Subcutaneous abdominal adipose tissue (tissue), 5 donors: ENCODE measurements at regions not wholly inside any gene's neighbourhood (a gene's known extent, or its start where the extent isn't known, plus 50 kb on each side); places are given as distances from the start of the nearest gene placed in this dataset.

ENCODE experiments used
- H3K27ac ChIP-seq: one replicate; pipeline ENCODE4 v1.7.0; 2013; ENCODE audit warnings: low read depth, mild to moderate bottlenecking, inconsistent platforms, low read length, moderate library complexity
- H3K27me3 ChIP-seq, 5 donors: one replicate each; pipeline ENCODE4 v1.7.0; 2013; ENCODE audit warnings: low read length in 5 of 5, inconsistent platforms in 1 of 5; ENCODE audit not compliant: control insufficient read depth in 5 of 5, insufficient read depth in 4 of 5
- H3K36me3 ChIP-seq, 5 donors: one replicate each; pipeline ENCODE4 v1.7.0; 2013; ENCODE audit warnings: low read length in 5 of 5; ENCODE audit not compliant: control insufficient read depth in 5 of 5, insufficient read depth in 5 of 5
- H3K4me1 ChIP-seq, 5 donors: one replicate each; pipeline ENCODE4 v1.7.0; 2013; ENCODE audit warnings: low read length in 5 of 5, mild to moderate bottlenecking in 3 of 5, moderate library complexity in 1 of 5; ENCODE audit not compliant: control insufficient read depth in 5 of 5, insufficient read depth in 5 of 5
- H3K4me3 ChIP-seq, 5 donors: one replicate each; pipeline ENCODE4 v1.7.0; 2013; ENCODE audit warnings: low read length in 5 of 5, low read depth in 1 of 5
- H3K9ac ChIP-seq, 5 donors: one replicate each; pipeline ENCODE4 v1.7.0; 2013; ENCODE audit warnings: low read length in 5 of 5, mild to moderate bottlenecking in 4 of 5, moderate library complexity in 3 of 5
- H3K9me3 ChIP-seq, 5 donors: one replicate each; pipeline ENCODE4 v1.7.0; 2013; ENCODE audit warnings: low read length in 5 of 5; ENCODE audit not compliant: control insufficient read depth in 5 of 5
- donor health status: healthy.
- donor health status: healthy.
- donor health status: healthy.
- donor health status: healthy.
- donor health status: healthy.

GRCh38 chr4:136007991-136008390, 1524.3 kb downstream of the PCDH18 start:
- no peak overlapping the region for H3K4me3 ChIP-seq
- H3K36me3 ChIP-seq, result no peaks in the 10 kb centered on the region
- H3K27ac ChIP-seq, result no peak overlapping the region
- H3K9me3 ChIP-seq, result peaks cover 0 to 8% (median 6%) of the 10 kb centered on the region in 5 donors
- no peaks in the 10 kb centered on the region for H3K4me1 ChIP-seq
- no peak overlapping the region for H3K9ac ChIP-seq
- H3K27me3 ChIP-seq, result no peaks in the 10 kb centered on the region

- H3K4me1 ChIP-seq, result no peaks in the 10 kb centered on the region
- no peaks in the 10 kb centered on the region for H3K27me3 ChIP-seq
- H3K9ac ChIP-seq, result no peak overlapping the region
- no peak overlapping the region for H3K27ac ChIP-seq
- H3K9me3 ChIP-seq, result no peaks in the 10 kb centered on the region
- no peak overlapping the region for H3K4me3 ChIP-seq
- no peaks in the 10 kb centered on the region for H3K36me3 ChIP-seq
These were observed 1530.0 kb downstream of the PCDH18 start for GRCh38 chr4:136002316-136002715.

DNA sequence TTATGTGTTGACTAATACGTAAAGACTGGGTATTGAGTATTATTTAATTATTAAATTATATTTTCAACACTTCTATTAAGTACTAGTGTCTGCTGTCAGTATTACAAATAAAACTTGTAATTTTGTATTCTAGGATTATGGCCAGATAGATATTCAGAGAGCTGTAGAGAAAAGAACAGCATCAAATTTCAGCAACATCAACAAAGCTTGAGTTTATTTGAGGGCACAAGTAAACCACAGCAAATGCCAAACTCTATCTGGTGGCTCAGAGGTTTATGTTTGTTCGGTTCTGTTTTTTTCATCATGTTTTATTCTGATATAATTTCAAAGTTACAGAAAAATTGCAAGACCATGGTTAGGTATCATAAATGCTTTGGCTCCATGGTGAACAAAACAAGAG, 1530.5 kb downstream of the PCDH18 start:
- Histone ChIP-seq H3K4me3 (no peak overlapping the region), H3K27ac (no peak overlapping the region), H3K27me3 (no peaks in the 10 kb centered on the region), H3K4me1 (no peaks in the 10 kb centered on the region), H3K36me3 (no peaks in the 10 kb centered on the region), H3K9me3 (no peaks in the 10 kb centered on the region), H3K9ac (no peak overlapping the region)

- no peaks in the 10 kb centered on the region for H3K4me1 ChIP-seq
- no peaks in the 10 kb centered on the region for H3K36me3 ChIP-seq
- H3K9me3 ChIP-seq, result no peaks in the 10 kb centered on the region
- no peak overlapping the region for H3K4me3 ChIP-seq
- H3K27me3 ChIP-seq, result no peaks in the 10 kb centered on the region
- no peak overlapping the region for H3K9ac ChIP-seq
- no peak overlapping the region for H3K27ac ChIP-seq
These were observed 1532.0 kb downstream of the PCDH18 start for GRCh38 chr4:136000246-136000645.

DNA sequence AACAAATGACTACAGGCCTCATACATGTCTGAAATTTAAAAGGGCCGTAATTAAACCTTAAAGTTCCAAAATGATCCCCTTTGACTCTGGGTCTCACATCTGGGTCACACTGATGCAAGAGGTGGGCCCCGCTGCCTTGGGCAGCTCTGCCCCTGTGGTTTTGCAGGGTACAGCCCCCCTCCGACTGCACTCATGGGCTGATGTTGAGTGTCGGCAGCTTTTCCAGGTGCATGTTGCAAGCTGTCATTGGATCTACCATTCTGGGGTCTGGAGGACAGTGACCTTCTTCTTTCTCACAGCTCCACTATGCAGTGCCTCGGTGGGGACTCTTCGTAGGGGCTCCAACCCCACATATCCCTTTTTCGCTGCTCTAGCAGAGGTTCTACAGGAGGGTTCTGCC, 1537.9 kb downstream of the PCDH18 start:
- Histone ChIP-seq H3K4me3 (no peak overlapping the region), H3K27me3 (no peaks in the 10 kb centered on the region), H3K9me3 (no peaks in the 10 kb centered on the region), H3K27ac (no peak overlapping the region), H3K4me1 (no peaks in the 10 kb centered on the region), H3K36me3 (no peaks in the 10 kb centered on the region), H3K9ac (no peak overlapping the region)

- no peaks in the 10 kb centered on the region for H3K36me3 ChIP-seq
- H3K4me3 ChIP-seq, result no peak overlapping the region
- H3K4me1 ChIP-seq, result no peaks in the 10 kb centered on the region
- H3K9me3 ChIP-seq, result no peaks in the 10 kb centered on the region
- H3K9ac ChIP-seq, result no peak overlapping the region
- no peak overlapping the region for H3K27ac ChIP-seq
- no peaks in the 10 kb centered on the region for H3K27me3 ChIP-seq
These were observed 1555.4 kb downstream of the PCDH18 start for GRCh38 chr4:135976860-135977259.

DNA sequence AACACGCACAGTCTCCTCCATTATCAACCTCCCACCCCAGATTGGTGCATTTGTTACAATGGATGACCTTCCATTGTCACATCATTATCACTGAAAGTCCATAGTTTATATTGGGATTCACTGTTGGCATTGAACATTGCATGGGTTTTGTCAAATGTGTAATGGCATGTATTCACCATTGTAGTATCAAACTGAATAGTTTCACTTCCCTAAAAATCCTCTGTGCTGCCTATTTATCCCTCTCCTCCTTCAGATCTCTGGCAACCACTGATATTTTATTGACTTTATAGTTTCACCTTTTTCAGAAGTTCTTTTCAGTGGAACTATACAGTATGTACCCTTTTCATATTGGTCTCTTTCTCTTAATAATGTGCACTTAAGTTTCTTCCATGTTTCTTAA, 1565.4 kb downstream of the PCDH18 start:
- Histone ChIP-seq H3K4me1 (no peaks in the 10 kb centered on the region), H3K36me3 (no peaks in the 10 kb centered on the region), H3K9me3 (peaks cover 0 to 4% (median 0%) of the 10 kb centered on the region in 5 donors), H3K27me3 (no peaks in the 10 kb centered on the region), H3K27ac (no peak overlapping the region), H3K9ac (no peak overlapping the region), H3K4me3 (no peak overlapping the region)

GRCh38 chr4:135963009-135963408, 1569.3 kb downstream of the PCDH18 start:
- Histone ChIP-seq H3K36me3 (no peaks in the 10 kb centered on the region), H3K9me3 (peaks cover 0 to 6% (median 0%) of the 10 kb centered on the region in 5 donors), H3K4me3 (no peak overlapping the region), H3K27ac (no peak overlapping the region), H3K9ac (no peak overlapping the region), H3K27me3 (no peaks in the 10 kb centered on the region), H3K4me1 (no peaks in the 10 kb centered on the region)

GRCh38 chr4:135949931-135950330, 1582.4 kb downstream of the PCDH18 start:
- Histone ChIP-seq H3K4me3 (no peak overlapping the region), H3K9ac (no peak overlapping the region), H3K4me1 (no peaks in the 10 kb centered on the region), H3K36me3 (no peaks in the 10 kb centered on the region), H3K27ac (no peak overlapping the region), H3K9me3 (peaks cover 0 to 7% (median 3%) of the 10 kb centered on the region in 5 donors), H3K27me3 (no peaks in the 10 kb centered on the region)

- H3K27ac ChIP-seq, result no peak overlapping the region
- H3K4me3 ChIP-seq, result no peak overlapping the region
- no peaks in the 10 kb centered on the region for H3K27me3 ChIP-seq
- H3K9me3 ChIP-seq, result peaks cover 0 to 4% (median 0%) of the 10 kb centered on the region in 5 donors
- H3K4me1 ChIP-seq, result no peaks in the 10 kb centered on the region
- H3K36me3 ChIP-seq, result no peaks in the 10 kb centered on the region
- H3K9ac ChIP-seq, result no peak overlapping the region
These were observed 1583.5 kb downstream of the PCDH18 start for GRCh38 chr4:135948797-135949196.

DNA sequence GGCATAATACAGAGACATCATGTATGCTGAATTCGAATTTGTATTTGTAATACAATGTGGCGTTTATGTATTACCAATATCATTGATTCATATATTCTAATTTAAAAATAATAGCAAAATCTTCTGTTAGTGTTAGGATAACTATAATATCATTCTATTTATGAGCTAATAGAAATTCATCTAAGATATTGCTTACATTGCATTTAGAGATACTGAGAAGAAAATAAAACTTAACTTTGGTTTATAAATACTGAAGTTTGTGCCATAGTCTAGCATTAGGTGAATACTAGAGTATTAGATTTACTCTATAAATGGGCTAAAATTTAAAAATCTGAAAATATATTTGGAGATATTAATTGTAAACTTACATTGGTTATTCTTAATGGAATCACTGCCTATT, 1590.6 kb downstream of the PCDH18 start:
- H3K4me1 ChIP-seq, result no peaks in the 10 kb centered on the region
- no peaks in the 10 kb centered on the region for H3K36me3 ChIP-seq
- H3K4me3 ChIP-seq, result no peak overlapping the region
- H3K27ac ChIP-seq, result no peak overlapping the region
- H3K27me3 ChIP-seq, result no peaks in the 10 kb centered on the region
- no peaks in the 10 kb centered on the region for H3K9me3 ChIP-seq
- H3K9ac ChIP-seq, result no peak overlapping the region
